DMS153 treated with DMSO at 0.1 percent for 48 hours (cell line): ENCODE measurements at regions not wholly inside any gene's neighbourhood (a gene's known extent, or its start where the extent isn't known, plus 50 kb on each side); places are given as distances from the start of the nearest gene placed in this dataset.

ENCODE experiments used
- DNase-seq: peaks from one replicate; lab custom pipeline; 2025; ENCODE audit not compliant: unreplicated experiment; lab: John Stamatoyannopoulos, UW

GRCh38 chr20:60238992-60239660, 280.9 kb downstream of the CDH26 start:
- DNase-seq, result no peak

GRCh38 chr20:60239956-60240355, 281.7 kb downstream of the CDH26 start:
- DNase-seq, result no peak

DNA sequence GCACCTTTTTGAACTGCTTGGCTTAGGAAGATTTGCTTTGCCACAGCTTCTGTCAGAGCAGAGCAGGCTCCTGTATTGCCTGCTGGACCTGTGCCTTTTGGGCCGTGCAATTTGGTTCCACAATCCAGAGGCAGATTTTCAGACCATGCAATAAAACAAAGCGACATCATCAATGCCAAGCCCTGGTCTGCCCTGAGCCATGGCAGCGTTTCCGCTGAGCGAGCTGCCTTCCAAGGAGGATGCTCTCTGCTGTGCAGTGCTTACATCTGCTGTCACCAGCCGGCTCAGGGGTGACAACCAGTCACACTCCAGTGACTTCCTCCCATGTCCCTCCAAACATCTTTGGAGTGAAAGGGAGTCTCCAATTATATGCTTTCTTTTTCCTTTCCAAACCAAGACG, 282.2 kb downstream of the CDH26 start:
- no peak for DNase-seq

- DNase-seq, result no peak
Measured at GRCh38 chr20:60240986-60241385, 282.8 kb downstream of the CDH26 start.

GRCh38 chr20:60242836-60243505, 284.7 kb downstream of the CDH26 start:
- DNase-seq, result no peak

- no peak for DNase-seq
Measured at GRCh38 chr20:60244373-60245146, 286.3 kb downstream of the CDH26 start.

GRCh38 chr20:60246751-60247150, 288.5 kb downstream of the CDH26 start:
- DNase-seq, result no peak

DNA sequence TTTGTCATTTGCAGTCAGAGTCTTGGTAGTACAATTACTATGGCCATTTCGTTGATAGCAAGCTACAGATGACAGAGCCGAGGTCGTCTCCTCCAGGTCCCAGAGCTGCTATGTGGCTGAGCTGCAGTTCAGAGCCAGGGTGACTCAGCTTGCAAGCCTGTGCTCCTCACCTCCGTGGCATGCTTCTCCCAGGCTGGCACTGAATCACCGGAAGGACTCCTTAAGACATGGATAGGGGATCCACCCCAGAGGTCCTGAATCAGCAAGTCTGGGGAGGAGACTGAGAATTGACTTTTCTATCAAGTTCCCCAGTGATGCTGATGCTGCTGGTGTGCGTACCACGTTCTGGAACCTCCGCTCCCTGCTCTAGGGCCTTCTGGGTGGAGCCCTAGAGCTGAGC, 291.2 kb downstream of the CDH26 start:
- DNase-seq, result no peak

DNA sequence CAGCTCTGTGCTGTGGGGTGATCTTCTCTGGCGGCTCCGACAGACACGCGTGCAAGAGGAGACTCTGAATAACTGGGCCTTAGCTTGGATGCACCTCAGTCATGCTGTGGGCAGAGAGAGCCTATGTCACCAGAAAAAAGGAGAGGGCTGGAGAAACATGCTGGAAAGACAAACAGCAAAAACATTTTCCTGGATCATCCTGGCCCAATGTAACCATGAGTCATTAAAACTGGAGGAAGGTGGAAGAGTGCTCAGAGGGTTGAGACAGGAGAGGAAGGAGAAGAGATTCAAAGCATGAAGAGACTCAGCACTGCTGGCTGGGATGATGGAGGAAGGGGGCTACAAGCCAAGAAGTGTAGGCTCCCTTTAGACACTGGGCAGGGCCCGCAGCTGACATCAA, 292.0 kb downstream of the CDH26 start:
- no peak for DNase-seq

DNA sequence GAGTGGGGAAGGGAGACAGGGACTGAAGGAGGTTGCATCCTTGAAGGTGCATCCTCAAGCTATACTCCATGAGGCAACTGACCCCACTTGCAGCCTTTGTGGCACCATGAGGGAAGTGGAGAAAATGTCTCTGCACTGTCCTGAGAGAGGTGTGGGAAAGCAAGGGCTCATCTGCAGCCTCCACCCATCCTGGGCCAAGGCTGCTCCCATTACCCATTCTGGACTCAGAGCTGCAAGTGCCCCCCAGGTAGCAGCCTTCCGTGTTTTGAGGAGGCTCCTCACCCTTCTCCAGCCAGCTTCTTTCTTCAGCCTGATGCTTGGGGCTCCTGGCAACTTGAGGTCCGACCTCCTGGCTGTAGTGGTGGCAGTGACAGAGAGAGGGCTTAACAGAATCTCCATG, 294.6 kb downstream of the CDH26 start:
- no peak for DNase-seq

GRCh38 chr20:60253471-60253870, 295.2 kb downstream of the CDH26 start:
- no peak for DNase-seq

GRCh38 chr20:60254901-60255411, 296.7 kb downstream of the CDH26 start:
- peak; percentile 17 for DNase-seq

- DNase-seq, result no peak
Measured at GRCh38 chr20:60255415-60255814, 297.2 kb downstream of the CDH26 start.

- no peak for DNase-seq
Measured at GRCh38 chr20:60255866-60256265, 297.6 kb downstream of the CDH26 start.

GRCh38 chr20:60256811-60257210, 298.6 kb downstream of the CDH26 start:
- no peak for DNase-seq

DNA sequence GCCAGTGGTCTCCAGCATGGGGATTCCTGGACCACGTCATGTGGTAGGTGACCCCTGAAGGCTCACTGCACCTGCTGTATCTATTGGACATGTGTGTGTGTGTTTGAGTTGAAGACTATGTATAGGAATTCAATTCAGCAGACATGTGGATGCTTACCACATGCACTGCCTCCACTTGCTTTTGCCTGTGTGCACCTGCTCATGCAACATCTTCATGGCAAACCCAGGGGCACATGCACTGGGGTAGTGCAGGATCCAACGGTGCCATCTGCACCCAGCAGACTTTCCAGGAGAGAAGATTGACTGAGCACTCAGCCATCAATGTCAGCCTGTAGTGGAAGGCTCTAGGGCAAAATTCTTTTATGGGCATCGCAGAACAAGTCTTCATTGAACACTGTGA, 299.4 kb downstream of the CDH26 start:
- no peak for DNase-seq

DNA sequence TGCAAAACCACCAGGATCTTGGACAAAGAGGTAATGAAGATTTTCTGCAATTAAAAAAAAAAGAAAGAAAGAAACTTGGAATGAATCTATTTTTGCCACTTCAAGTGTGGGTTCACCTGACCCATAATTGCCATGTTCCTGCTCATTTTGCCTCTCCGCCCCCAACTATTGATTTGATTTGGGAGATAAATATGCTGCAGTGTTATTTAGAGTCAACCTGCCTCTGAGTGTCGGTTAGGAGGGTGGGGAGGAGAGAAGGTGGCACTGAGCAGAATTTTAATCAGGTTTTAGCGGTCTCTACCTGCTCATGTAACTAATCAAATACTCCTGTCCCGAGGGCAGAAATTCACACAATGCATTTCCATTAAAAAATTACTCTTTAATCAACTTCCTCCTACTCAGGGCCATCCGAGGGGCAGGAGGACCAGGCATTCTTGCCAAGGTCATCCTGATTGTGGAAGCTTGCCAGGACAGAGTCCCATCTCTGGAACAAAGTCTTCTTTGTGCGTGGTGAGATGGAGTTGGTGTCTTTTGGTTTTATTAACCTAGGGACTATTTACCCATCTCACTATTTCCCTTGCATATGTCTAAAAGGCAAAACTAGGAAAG, 300.1 kb downstream of the CDH26 start:
- no peak for DNase-seq

DNA sequence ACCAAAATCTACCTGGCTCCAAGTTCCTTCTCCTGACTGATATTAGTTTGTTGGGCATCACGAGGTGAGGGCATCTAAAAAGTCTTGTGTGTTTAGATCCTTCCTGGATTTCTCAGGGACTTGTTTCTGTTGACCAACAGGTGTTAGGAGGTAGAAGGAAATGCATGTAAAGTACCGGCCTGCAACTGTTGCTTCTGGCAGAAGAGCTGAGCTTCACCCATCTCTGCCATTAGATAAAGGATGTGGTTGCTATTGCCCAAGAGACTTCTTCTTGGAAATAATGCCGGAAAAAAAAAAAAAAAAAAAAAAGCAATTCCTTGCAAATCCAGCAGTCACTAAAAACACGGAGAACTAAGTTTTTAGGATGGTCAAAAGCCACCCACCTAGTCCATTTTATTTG, 303.1 kb downstream of the CDH26 start:
- DNase-seq, result no peak

DNA sequence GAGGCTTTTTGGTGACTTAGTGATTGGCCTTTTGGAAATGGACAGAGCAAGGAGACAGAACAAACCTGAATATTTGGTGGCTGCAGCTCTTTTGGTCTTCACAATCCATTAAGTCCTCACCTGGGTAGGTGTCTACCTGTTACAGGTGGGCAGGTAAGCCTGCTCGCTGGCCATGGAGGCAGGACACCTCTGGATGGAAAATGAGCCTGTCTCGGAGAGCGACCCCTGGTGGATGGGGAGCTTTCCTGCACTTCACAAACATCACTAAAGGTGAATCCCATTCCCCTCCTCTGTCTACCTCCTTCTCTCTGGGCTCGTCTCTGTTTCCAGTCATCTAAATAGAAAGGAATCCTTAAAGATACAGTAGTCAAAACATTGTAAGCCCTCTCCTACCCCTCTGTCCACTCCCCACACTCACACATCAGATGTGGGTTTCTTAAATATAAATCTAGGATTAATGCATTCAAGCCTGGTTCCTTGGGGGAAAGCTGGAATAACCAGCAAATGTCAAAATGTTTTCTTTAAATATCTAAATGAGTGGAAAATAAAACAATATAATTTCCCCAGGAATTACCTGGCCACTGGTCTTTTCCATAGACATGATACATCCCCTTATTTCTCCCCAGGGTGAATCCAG, 304.9 kb downstream of the CDH26 start:
- DNase-seq, result no peak

GRCh38 chr20:60263725-60264709, 305.8 kb downstream of the CDH26 start:
- no peak for DNase-seq
